NCI-H1105 (cell line): ENCODE measurements at regions not wholly inside any gene's neighbourhood (a gene's known extent, or its start where the extent isn't known, plus 50 kb on each side); places are given as distances from the start of the nearest gene placed in this dataset.
A peak's percentile ranks its signal among the peaks of the same experiment; 100 is the strongest.

Source experiments
- DNase-seq: peaks from one replicate; lab custom pipeline; 2025; lab: John Stamatoyannopoulos, UW

DNA sequence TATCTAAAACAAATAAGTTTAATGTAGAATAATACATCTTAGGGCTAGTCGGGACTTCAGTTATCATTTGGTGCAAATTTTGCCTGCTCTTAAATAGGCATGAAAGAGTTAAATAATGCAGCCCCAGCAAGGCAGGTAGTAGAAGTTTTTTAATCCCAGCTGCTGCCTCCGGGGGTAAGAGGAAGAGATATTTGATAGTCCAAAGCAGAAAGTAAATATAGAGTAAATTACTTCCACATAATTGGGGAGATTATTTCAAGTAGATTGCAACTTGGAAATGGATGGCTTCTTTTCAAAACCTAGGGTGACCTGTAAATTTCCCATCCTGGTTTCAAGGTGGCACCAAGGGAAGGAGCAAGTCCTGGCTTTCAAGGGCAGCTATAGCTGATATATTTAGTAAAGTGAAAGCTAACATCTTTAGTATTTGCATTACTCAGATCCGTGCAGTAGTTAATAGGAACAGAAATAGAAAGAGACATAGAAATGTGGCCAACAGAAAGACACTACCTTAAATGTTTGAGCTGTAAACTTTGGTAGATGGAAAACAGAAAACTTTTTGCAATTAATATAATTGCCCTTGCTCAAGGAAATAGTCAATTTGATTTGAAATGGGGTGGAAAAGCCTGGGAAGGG is 109.1 kb downstream of the LMO4 start:
- no peak for DNase-seq

DNA sequence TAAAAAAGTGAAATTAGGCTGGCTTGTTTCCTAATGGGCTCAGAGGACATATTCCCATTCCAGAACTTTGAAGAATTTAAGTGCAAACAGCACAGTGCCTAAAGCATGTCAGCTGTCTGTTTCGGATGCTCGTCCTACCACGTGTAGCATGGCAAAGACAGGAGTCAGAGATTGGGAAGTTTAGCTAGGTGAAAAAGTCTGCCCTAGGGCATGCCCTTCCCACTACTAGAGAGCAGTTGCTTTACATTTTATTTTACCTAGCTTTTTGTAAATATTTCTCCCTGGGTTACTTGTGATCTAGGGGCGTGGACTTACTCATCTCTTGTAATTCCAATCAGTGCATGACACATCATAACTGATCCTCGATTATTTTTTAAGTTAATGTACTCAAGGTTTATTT is 111.1 kb downstream of the LMO4 start:
- DNase-seq = no peak

DNA sequence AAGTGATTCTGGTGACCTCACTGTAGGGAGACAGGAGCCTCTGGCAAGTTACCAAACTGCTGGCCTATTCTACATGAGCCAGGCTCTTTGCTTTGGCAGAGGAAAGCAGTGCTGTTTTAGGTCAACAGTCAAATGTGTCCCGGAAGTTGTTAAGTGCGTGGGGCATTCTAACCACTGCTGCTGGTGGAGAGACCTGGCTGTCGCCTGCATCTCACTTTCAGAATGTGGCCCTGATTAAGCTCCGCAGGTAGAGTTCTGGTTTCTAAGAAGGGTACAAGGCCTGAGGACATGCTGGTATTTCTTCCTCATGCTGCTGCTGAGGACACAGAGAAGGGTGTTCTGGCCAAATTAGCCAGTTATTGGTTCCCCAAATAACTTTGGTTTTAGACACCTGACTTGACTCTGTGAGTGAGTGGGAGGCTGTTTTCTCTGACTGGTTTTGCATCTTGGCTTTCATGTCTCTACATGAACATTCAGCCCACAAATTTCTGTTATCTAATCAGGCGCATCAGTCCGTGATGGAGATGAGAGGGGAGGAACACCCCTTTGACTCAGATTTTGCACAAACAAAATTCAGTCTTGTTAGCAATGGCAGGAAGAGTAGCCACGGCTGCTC is 120.8 kb downstream of the LMO4 start:
- peak; percentile 29 for DNase-seq

DNA sequence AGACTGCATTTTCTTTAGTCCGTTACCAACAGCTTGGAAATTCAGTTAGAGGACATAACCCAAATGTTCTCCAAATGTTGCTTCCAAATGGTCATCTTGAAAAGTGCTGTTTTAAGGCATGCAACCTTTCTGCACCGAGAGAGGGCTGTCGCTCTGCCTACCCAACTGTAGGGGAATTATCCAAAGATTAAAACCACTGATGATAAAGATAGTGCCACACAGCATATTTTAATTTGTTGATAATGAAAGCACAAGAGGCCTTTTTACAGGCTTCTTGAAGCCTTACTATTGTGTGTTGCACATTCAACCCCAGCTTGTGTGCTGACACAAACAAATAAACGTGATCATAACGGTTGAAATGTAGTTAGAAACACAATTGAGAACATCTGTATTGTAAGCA is 121.5 kb downstream of the LMO4 start:
- DNase-seq = no peak

DNA sequence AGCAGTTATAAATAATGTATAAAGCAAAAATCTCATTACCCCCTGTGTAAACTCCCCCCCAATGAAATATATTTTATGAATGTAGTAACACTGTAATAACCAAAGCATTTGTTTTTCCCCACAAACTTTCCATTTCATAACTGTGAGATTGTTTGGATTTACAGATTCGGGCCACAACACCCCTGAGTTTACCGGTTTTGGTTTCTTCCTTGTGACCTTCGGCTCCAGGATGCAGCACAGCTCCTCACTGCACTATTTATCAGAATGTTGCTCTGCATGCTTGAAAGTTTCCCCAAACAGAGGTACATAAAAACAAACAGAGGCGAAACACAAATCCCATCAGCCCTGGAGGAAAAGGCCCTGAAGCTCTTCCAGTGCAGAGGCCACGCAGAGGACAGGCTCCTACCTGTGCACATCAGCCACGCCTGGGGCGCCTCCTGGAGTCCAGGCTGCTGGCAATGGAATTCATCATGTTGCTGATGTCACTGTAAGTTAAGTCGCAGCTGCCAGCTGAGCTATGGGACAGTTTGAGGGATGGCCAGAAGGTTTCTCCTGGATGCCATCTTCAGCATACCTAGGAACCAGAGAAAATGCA is 122.0 kb downstream of the LMO4 start:
- DNase-seq = no peak

DNA sequence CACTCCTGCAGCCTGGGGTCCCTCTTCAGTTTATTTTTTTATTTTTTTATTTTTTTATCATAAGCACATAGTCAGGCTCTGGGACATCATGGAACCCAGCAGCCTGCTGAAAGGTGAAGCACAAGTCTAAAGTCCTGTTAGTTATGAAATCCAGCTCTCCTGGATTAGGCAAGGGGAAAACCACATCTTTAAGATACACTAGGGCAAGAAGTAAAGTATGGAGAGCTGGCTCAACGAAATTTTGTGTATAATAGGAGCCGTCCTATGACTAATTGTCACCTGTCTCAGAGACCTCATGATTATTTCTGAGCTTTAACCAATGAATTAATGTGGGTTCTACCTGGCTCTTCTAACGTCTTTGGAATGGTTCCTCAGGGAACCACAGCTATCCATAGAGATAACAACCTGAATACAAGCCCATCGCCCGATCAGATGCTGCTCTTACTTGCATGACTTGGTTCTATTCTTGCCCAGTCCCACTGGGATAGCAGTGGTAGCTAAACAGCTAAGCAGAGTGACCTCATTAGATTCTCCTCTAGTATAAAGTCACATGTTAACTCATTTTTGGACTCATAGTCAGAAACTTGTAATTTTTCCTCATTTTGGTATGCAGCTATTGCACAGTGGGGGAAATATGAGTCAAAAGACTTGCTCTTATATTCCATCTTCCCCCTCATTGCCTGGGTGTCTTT is 122.7 kb downstream of the LMO4 start:
- no peak for DNase-seq

DNA sequence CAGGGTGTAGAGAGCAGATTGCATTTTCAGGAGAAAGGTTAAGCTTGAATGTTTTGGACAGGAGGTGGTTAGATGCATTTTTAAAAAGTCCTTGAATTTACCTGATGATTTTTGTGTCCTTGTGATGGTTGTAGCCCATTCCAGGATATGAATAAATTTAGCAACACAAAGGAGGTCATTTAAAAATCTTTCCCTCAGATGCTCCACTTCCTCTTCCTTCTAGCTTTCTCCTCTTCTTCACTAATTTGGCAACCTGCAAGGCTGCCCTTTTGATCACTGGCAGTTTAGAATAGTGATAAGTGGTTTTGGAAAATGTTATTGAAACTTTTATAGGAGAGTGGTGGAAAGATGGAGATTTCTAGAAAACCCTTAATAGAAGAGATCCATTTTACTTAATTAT is 124.0 kb downstream of the LMO4 start:
- no peak for DNase-seq

DNA sequence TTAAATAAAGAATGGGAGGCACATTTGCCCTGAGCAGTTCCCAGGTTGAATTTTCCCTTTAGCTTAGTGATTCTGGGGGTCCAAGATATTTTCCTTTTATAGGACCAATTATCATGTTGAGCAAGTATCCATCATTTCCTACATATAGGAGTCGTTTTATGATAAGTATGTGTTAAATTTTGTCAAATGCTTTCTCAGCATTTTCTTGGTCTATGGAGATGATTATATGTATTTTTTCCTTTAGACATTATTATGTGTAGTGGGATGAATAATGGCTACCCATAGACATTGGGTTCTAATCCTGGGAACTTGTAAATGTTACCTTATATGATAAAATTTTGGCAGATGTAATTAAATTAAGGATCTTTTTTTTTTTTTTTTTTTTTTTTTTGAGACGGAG is 128.7 kb downstream of the LMO4 start:
- no peak for DNase-seq

DNA sequence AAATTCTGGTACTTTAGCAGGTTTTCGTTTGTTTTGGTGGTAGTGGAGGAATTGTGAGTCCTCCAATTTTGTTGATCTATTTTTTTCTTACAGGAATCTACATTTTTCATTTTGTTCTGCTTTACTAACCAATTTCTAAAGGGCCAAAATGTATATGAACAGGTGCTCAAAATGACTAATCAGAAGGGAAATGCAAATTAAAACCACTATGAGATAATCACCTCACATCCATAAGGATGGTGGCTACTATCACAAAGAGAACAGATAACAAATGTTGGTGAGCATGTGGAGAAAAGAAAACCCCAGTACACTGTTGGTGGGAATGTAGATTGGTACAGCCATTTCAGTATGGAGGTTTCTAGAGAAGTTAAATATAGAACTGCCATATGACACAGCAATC is 134.2 kb downstream of the LMO4 start:
- no peak for DNase-seq

DNA sequence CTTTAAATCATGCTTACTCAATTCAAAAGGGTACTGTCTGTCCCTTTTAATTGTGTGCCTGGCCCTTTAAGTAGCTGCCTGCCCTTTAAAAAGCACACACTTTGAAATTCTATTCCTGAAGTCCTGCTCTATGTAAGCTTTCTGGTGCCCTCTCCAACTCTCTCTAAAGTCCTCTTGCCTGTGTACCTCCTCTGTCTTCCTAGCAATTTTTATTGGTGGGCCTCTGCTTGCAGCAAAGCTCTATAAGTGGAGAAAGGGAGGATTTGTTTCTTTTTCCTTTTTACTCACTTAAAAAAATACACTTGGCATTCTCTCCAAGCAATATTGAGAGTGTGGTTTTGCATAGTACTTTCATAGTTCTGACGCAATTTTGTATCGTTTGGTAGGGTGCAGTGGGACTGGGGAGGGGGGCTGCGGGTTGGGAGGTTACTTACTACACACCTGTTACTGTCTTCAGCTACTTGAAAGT is 135.4 kb downstream of the LMO4 start:
- no peak for DNase-seq

DNA sequence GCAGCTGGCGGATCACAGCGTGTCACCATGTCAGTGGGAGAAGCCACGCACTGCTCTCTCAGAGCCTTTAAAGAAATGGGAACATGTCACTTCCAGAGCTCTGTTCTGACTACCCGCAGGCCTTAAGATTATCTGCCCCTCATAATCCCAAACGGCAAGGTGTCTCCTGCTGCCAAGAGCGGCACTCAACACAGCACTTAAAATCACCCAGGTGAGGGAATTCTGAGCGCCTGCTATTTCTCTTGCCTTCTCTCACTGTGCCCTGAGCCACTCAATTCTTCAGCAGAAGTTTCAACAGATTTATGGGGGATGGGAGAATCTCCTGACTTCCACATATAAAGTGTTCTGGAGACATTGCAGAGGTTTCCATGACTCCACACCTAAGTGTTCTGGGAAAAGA is 137.9 kb downstream of the LMO4 start:
- no peak for DNase-seq

DNA sequence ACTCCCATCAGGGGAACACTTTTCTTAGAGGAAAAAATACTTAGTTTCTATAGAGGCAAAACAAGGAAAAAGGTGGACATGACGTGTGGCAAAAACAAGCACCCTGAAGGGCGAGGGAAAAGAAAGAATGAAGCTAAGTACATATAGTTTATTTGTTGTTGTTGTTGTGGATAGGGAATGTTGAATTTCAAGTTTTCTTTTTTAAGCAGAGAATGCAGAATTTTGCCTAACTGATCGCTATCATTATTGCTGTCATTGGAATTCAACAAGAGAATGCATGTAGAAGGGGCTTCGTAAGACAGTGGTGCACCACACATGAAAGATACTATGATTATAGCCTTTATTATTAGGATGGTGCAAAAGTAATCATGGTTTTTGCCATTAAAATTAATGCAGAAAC is 144.0 kb downstream of the LMO4 start:
- DNase-seq = no peak

DNA sequence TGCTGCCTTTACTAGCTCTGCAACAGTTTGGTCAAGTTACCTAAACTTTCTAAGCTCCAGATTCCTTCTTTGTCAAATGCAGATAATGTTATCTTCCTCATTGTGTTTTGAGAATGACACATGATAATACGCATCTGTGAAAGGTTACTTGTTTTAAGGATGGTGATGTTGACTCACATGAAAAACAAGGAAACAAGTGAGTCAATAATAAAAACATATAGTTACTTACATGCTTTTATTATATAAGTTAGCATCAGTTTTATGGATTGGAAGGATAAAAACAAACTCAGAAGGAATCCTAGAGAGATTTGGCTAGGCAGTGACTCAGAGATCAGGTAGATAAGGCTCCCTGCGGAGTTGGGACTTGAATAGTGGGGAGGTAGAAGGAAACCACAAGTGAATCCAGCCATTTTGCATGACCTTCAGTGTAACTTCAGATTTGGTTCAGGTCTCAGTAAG is 144.6 kb downstream of the LMO4 start:
- DNase-seq = no peak

DNA sequence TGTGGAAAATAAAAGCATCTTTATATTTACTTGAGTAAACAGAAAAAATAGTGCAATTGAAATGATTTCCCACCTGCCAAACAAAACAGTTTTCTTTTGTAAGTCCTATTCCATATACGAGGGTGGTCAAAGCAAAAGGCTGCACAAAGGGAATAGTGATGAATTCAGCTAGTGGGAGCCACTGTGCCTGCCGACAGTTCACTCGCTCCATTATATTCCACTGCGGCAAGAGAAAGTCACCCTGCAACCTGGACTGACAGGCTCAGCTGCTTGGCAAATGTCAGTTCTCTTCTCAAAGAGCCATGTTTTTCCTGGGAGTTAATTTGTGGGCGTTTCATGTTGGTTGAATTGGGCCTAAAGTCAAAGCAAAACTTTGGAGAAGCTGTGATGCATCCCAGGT is 145.4 kb downstream of the LMO4 start:
- no peak for DNase-seq

DNA sequence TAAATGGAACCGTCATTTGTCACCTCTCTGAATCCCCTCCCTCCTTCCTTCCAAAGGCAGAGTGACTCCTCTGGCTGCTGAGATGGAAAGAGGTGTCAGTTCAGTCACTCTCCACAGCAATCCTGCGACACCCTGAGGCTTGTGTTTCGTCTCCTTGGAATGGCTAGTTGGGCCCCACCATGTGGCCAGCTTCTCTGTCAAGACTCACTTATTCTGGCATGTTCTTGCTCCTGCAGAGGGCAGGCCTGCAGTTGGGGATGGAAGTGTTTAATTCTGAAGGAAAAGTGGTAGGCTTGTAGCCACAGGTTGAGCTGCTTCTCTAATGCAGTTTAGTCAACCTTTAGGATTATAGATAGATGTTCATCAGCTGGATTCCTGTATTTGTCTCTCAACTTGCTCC is 149.6 kb downstream of the LMO4 start:
- no peak for DNase-seq

DNA sequence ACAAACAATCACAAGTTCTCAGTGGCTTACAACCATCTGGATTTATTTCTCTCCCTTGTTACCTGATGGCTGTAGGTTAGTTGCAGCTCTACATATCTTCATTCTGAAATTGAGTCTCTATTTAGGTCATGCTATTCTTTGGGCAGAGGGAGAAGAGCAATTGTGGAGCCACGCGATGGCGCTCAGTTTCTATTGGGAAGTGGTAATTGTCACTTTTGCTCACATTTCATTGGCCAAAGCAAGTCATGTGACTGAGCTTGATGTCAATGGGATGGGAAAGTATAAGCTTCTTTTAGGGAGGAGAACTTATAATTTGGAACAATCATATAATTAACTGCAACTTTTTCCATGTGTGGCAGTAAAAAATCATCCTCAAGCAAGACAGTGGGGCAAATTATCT is 166.5 kb downstream of the LMO4 start:
- DNase-seq = no peak

DNA sequence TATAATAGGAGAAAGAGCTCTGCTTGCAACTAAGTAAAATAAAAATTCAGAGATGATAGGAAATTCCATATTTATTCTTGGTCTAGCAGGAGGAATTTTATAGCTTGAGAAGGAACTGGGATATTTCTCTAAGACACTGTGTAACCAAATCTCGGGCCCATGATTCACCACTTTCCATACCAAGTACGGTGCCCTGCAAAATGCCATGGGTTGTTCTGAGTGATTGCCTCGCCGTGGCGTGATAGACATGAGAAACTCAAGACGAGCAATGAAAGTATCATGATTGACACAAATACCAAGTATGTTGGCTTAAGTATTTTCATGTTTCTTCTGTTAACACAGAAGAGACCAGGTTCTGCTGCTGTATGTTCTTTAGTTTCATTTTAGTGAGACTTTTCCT is 167.2 kb downstream of the LMO4 start:
- DNase-seq = no peak

DNA sequence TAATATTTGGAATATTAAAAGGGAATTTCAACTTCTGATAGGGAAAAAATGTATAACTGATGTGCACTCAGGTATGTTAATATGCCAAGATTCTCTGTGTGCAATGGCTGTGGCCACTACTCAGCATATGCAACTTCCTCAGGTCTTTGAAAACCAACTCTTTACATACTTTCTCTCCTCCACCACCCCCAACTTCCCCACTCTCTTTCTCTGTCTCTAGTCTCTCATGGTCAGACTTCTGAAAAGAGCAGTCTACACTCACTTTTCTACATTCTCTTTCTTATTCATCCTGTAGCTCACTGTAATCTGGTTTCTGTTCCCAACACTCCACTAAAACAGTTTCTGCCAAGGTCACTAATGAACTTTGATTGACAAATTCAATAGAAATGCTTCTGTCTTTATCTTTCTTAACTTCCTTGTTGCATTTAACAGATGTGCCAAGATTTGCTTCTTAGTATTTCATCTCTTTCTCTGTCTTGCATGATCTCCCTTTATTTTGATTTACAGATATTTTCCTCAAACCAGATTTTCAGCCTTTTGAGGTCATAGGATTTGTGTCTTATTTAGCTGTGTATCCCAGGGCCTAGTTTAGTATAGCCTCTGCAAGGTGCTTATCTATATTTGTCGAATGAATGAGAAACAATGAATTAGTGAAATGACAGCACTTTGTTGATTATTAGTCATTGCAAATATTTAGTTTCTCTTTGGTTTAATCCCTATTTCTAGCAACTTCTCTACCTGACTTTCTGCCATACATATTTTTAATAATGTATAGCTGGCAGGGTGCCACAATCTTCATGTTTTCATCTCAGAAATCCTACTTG is 168.9 kb downstream of the LMO4 start:
- DNase-seq = no peak

DNA sequence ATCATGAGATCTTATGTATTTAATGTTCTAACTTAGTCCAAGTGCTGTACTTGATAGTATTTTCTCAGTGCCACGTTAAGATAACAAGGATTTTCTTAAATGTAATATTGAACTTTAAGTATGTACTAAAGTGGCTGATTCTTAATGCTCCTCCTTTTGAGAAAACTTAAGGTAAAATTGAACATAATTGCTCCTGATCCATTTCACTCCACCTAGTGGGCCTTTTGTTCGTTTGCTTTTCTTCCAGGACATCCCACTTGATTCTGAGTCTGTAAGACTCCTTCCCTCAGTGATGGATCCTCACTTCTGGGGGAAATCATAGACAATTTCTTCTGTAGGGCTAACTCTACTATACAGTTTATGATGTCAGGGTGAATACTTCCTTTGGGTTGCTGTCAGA is 173.1 kb downstream of the LMO4 start:
- no peak for DNase-seq

DNA sequence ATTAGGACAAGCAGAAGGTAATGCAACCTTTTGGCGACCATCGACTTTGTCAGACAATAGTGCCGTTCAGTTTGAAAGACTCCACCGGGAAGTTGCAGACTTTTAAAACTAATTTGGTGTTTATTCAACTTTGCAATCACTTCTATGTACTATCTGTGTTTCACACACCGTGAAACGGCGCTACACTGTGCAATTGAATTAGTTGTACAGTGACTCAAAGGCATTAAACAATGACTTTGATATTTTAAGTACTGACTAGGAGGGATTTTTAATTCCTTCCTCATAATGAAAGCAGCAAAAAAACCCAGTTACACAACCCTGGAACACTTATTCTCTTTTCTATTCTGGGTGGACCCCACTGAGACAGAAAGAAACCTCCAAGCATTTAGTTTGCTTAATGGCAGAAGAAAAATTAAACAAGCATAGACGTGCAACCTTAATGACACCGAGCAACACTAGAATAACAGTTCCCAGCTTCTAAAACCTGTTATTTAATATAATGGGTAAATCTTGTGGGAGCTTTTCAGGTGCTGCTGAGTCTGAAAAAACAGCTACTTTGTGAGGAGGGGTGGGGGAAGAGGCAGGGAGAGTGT is 176.8 kb downstream of the LMO4 start:
- peak; percentile 41 for DNase-seq

DNA sequence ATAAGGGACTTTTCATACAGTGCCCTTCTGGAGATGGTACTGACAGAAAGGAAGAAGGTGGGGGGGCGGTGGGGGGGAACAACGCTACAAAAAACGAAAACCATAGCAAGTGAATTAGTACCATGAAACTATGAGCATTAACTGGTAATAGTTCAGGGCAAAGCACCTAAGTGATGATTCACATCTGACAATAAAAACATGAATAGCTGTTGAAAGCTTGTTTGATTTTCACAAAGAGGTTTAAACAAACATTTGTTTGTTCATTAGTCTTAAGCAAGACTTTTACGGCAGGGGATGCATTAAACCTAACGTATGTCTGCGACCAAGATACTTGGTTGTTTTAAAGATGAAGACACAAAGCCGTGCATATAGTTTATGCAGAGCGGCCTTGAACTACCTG is 177.5 kb downstream of the LMO4 start:
- DNase-seq = no peak

DNA sequence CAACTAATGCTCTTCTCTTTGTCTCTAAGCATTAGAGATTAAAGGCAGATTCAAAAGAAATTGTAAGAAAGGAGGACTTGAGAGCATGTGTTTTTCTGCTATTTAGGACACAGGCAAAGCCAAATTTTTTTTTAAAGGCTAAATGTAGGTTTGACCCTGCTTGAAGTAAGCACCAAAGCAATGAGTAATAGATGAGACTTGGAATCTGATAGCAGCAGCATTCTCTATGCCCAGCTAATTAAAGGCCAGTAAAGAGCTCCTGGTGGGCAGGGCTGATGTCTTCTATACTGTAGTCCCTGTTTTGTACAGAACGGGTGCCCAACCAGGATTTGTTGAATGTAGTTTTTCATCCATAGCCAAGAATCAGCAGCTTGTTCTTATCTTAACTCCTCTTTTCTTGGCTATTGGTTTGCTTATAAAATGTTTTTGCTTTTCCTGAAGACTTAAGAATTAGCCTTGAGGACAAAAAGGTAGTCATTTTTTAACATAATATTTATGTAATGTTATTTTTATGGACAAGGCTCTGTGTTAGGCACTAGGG is 179.6 kb downstream of the LMO4 start:
- DNase-seq = no peak
